Activated CD4-positive, alpha-beta T cell treated with anti-CD3 and anti-CD28 coated beads, Interleukin-2, amount 50 U/mL, for 48 hours (primary cell): ENCODE measurements at regions not wholly inside any gene's neighbourhood (a gene's known extent, or its start where the extent isn't known, plus 50 kb on each side); places are given as distances from the start of the nearest gene placed in this dataset.
"Not testable (repeated sequence)": the region's sequence is repeated elsewhere in the genome, so short reads cannot be mapped to it uniquely, and the experiment has no call there.

Experiments
- DNase-seq, 2 experiments: peaks; one replicate each; pipeline ENCODE4 v3.0.0-alpha.2; 2020

DNA sequence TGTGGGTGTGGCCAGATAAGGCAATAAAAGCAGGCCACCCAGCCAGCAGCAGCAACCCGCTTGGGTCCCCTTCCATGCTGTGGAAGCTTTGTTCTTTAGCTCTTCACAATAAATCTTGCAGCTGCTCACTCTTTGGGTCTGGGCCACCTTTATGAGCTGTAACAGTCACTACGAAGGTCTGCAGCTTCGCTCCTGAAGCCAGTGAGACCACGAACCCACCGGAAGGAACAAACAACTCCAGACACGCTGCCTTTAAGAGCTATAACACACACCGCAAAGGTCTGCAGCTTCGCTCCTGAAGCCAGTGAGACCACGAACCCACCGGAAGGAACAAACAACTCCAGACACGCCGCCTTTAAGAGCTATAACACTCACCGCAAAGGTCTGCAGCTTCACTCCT, 172.1 kb upstream of the AGTR1 start:
- DNase-seq: not testable (repeated sequence)

DNA sequence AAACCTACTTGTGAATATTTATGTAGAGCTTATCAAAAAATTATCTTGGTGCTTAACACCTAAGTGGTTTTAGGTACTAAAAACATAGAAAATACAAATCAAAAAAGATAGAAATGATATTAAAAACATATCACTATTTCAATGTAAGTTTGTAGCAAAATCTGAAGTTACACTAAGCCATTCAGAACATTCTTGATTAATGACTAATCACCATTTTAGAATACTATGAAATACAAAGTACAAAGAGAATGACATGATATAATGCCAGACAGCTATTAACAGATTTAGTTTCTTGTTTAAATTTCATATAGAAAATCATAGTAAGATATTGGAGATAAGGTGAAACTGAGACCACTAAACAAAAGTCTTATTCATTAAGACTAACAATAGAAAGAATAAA, 169.7 kb upstream of the AGTR1 start:
- DNase-seq: no peak

DNA sequence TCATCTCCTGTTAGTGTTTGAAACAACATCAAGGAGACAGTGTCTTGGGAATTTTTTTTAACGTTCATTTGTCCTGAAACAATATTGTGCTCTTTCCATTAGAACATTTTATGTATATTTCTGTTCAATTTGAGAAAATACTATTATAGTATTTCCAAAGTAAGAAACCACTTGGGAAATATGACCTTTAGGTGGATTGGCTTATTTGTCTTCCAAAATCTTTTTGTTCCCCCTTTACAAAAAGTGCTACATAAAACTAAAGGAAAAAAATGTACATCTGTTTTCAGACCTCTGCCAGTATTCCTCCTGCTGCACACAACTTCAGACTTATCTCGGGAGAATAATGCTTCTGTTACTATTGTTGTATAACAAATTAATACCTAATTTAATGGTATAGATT, 165.9 kb upstream of the AGTR1 start:
- DNase-seq: no peak

DNA sequence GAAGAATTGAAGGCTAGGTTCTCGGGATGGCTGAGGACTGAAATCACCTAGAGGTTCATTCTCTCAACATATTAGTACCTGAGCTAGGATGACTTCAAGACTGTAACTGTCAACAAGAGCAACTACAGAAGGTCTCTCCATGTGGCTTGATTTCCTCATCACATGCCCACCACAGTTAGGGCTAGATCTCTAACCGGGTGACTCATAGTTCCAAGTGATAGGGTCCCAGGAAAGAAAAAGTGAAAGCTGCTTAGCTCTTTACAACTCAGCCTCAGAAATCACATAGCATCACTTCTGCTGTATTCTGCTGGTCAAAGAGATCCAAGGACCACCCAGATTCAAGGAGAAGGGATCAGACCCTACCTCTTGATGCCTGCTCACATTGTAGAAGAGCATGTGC, 165.4 kb upstream of the AGTR1 start:
- no peak for DNase-seq

DNA sequence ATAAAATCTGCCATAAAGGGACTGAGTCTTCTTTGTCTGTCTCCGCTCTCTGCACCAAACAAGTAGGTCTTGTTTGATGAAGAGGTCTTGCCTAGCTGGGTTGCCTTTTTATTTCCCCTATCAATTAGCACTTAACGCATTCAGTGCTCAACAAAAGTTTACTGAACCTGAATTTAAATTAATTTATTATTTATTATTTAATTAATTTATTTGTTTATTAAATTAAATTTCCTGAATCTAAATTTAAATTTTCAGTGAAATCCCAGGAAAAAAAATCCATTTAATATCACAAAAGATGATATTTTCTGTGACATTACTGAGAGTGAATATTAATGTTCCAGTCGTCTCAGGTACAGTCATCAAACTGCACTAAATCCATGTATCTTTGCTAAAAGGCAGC, 164.9 kb upstream of the AGTR1 start:
- no peak for DNase-seq

DNA sequence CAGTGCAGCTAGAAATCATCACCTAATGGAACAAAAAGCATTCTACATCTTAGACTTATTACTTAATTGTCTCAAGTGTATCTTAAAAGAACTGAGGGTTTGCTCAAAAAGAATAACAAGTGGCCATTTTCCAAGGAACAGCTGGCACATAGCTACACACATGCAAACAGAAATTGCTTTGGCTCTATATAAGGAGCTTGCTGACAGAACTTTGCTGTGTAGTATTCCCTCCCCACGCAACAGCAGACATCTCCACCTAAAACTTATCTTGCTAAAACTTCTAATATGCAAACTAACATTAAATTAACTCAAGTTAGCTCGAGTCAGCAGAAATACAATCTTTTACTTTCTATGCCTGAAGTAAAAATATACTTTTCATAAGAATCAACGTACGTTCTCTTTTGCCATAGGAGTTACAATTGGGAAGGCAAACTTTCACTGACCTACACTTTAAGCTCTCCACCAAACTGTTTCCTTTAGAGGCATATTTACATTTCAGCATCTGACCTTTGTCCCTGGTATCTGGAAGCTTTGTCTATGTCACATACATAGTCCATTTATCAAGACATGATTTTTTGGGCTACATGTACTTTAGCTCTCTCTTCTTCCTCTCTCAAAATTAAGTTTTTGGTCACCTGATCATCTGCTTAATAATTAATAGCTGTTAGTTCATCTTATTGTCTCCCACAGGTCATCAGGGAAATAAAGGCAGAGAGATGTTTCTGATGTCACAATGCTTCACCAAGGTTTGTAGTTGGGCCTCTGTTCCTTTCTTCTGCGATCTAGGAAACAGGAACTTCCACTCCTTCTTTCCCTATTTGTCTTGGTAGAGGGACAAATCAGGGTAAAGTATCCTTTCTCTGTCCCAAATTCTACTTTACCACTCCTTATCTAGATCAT, 163.4 kb upstream of the AGTR1 start:
- no peak for DNase-seq

DNA sequence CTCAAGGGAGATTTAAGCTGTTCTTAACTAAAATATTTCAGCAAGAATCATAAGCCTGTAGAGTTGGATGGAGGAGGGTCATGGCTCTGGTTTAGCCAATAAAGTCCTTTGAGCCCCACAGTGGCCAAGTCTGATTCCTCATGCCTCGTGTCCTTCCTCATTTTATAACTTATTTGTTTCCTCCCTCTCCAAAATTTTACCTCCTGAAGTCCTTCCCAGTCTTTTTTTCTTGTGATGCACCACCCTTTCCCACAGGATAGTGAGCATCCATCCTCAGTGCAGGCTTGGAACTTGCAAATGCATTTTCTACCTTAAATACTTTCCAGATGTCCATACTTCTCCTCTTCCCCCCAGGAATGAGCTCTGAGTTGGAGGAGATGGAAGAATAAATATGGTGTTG, 162.7 kb upstream of the AGTR1 start:
- no peak for DNase-seq

DNA sequence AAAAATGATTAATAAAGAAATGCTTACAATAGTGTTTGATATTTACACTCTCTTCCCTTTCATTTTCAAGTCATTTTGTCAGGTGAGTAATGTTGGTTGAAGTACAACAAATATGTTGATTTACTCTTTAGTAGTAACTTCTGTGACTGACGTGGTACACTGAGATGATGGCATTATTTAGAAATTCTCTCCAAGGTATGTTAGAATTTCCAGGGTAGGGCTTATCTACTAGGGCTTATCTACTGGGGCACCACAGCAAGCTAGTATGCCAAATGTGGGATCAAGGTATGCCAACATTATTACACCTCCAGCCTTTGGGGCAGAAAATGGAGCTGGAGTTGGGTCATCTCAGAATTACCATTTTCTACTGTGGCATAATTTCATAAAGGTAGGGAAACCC, 157.4 kb upstream of the AGTR1 start:
- no peak for DNase-seq

DNA sequence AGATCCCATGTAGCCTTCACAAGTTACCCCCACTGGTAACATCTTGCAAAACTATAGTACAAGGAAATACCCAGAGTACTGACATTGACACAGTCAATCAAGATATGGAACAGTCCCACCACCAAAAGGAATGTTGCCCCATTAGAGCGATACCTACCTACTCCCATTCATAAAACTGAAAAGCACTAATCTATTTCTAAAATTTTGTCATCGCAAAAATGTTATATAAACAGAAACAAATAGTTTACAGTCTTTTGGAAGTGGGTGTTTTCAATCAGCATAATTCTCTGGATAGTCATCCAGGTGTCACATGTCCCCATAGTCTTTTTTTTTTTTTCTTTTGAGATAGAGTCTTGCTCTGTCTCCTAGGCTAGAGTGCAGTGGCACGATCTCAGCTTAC, 156.9 kb upstream of the AGTR1 start:
- no peak for DNase-seq

DNA sequence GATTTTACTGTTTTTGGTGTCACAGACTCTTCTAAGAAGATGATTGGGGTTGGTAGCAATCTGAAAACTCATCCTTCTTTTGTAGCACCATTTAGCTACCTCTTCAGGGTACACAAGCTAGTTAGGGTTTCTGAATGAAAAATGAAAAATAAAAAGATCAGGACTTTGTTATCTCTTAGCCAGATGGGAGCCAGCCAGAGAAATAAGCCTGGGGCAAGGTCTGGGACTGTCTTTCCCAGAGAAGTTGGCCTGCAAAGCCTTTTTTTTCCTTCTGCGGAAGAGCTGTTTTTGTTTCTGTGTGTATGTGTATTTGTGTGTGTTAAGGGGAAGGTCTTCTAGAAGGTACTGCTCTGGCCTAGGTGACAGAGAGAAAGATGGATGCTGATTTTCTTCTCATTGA, 150.7 kb upstream of the AGTR1 start:
- no peak for DNase-seq

DNA sequence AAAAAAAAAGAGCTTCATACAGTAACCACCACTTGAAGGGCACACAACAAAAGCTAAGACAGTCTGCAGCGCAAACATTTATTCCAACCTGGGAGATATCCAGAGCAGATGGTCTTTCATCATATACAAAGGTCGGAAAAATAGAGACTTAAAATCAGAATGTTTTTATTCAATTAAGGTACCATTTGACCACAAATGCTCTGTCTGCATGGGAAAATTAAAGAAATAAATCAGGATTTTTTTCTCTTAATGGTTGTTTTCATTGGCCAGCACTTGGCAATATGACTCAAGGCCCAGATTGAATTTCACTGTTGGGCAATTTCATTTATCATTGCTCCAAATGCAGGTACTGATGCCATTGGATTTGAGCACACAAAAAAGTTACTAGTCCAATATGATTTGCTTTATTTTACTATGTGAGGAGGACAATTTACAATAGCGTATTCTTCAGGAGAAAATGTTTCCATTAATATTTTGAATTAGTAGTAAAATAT, 145.9 kb upstream of the AGTR1 start:
- DNase-seq: no peak

DNA sequence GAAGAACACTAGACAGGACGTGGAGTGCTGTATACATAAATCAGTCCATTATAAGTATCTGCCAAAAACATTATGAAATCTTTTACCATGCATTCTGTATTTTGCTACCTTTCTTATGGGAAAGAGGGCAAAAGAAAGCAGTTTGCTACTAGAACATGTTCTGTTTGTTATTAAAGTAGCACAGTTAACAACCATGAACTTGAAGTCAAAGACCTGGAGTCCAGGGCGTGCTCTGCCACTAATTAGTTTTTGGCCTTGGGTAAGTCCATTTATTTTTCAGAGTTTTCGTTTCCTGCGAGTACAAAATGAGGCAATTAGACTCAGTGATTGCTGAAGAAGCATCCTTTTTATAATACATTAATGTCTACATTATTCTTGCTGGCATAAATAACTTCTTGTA, 143.3 kb upstream of the AGTR1 start:
- DNase-seq: no peak

DNA sequence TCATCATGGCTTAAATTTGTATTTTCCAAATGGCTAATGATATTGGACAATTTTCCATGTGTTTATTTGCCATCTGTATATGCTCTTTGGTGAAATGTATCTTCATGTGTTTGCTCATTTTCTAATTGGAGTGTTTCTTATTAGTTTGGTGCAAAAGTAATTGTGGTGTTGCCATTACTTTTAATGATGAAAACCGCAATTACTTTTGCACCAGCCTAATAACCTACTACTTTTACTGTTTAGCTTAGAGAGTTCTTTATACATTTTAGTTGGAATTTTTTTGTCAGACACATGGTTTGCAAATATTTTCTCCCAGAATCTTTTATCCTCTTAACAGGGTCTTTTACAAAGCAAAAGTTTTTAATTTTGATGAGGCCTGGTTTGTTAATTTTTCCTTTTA, 141.0 kb upstream of the AGTR1 start:
- DNase-seq: no peak

DNA sequence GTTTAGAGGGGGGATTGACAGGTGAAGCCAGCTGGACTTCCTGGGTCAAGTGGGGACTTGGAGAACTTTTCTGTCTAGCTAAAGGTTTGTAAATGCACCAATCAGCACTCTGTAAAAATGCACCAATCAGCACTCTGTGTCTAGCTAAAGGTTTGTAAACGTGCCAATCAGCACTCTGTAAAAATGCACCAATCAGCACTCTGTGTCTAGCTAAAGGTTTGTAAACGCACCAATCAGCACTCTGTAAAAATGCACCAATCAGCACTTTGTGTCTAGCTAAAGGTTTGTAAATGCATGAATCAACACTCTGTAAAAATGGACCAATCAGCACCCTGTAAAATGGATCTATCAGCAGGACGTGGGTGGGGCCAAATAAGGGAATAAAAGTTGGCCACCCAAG, 120.1 kb upstream of the AGTR1 start:
- DNase-seq: not testable (repeated sequence)

DNA sequence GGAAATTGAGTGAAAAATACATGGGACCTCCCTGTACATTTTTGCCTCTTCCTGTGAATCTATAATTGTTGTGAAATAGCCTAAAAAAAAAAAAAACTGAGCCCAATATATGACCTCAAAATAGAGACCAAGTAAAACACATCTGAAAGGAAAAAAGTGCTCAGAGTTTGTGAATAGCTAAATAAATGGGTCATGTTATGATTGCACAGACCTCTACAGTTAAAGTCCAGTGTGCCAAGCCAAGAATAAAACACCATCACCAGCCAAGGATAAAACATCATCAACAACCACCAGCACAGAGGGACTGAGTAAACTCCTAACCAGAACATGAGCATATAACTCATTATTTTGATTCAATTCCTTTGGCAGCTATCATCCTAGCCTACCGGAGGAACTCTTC, 115.6 kb upstream of the AGTR1 start:
- DNase-seq: no peak

DNA sequence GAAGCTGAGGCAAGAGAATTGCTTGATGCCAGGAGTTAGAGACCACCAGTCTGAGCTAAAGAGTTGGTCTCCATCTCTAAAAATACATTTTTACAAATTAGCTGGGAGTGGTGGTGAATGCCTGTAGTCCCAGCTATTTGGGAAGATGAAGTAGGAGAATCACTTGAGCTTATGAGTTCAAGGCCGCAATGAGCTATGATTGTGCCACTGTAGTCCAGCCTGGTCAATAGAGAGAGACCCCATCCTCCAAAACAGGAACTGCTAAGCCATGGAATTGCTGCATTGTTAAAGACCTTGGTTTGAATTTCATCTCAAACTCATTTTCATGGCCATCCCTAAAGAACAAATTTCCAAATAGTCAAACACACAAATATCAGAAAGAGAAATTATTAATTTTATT, 113.9 kb upstream of the AGTR1 start:
- DNase-seq: no peak

DNA sequence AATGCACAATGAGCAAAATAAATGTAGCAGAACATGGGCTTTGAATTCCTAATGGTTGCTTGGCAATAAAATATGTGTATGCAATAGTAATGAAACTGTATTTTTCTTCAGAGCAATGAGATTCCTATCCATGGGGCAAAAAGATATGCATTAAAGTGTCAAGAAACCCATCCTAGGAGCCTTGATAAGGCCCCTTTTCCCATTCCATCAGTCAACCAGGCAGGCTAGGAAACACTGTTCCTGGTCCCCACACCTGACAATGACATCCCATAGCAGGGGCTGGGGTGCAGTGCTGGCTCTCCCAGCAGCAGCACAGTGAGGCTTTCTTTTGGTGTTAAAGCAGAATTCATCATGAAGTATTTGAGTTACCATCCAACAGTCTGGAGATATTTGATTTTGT, 113.3 kb upstream of the AGTR1 start:
- no peak for DNase-seq

DNA sequence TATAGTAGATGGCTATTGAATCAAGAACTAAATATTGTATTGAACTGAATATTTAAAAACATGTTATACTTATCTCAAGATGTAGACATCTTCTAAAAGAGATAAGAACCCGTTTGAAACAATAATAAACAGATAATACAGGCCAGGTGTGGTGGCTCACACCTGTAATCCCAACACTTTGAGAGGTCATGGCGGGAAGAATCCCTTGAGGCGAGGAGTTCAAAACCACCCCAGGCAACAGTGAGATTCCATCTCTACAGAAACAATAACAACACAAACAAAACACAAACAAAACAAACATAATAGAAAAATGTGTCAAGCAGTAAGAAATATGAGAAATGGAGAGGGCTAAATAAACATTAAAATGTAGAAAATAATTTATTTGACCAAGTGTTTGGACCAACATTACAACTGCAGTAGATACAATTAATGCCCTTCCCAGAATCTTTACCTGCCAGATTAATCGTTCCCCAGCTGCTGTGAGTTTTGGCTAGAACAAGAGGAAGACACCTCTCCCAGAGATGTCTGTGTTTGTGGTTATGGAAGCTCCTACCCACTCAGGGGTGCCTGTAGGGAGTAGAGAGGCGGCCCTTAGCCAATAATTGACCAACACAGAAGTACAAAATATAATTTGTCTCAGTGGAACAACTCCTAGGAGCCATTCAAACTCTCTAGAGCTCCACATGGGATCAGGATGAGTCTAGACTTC, 111.9 kb upstream of the AGTR1 start:
- no peak for DNase-seq

DNA sequence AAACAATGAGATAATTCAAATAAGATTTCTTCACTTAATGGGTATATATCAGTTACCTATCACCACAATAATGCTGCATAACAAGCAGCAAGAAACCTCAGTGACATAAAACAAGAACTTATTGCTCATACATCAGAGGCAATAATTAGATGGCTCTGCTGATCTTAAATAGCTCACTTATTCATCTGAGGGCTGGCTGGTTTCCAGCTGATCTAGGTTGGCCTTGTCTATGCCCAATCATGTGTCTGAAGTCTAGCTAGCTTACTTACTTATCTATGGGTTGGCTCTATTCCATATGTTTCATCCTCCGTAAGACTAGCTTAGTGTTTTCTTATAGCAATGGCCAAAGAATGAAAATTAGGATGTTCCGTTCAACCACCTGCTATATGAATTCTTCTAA, 109.4 kb upstream of the AGTR1 start:
- DNase-seq: no peak

DNA sequence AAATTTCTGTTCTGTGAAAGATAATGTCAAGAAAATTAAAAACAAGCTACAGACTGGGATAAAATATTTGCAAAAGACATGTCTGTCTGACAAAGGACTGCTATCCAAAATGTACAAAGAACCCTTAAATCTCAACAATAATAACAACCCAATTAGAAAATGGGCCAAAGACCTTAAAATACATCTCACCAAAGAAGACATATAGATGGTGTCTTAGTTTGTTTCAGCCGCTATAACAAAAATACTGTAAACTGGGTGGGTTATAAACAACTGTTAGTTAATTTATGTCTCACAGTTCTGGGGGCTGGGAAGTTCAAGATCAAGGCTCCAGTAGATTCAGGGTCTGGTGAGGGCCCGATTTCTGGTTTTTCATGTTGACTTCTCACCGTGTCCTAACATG, 106.2 kb upstream of the AGTR1 start:
- no peak for DNase-seq

DNA sequence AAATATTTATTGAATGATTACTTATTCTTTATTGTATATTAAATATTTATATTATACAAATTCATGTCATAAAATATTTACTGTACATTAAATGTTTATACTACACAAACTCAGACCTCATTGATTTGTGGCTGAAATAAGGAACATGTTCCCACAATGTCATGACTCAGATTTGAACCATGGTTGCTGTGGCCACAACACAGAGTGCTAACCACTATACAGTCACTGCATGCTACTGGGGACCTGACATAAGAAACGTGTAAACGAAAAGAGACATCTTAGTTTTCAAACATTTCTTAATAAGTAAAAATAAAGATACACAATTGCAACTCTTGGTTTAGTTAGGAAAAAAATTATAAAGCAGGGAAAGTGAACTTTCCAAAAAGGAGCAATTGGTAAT, 99.1 kb upstream of the AGTR1 start:
- DNase-seq: no peak

DNA sequence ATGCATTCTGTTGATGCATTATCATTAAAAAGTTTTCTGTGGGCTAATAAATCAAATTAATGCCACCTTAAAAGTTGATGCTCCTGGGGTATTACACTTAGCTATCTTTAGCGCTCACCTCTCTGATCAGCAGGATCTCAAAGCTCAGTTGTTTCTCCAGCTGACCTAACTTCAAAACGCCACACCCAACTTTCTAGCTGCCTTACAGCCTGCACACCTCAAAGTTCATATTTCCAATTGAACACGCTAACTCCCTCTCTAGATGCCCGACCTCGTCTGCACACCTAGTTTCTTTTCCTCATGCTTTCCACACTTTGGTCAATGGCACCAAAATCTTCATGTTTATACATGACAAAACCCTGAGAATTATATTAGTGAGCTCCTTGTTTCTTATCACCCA, 98.2 kb upstream of the AGTR1 start:
- DNase-seq: no peak

DNA sequence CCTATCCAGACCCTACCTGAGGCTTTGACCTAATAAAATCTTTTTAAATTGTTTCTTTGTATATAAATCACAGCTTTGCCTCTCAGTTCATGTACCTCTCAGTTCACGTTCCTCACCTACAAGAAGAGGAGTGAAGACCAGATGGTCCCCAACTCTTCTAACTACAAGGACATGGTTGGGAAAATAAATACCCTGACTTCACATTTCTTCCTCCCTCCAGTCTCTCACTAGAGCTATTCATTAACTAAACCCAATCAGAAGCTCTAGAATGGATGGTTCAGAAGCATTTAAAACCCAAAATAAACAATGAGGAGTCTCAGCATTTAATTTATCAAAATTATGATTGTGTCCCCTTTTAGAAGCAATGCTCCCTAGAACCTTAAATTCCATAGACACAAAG, 97.3 kb upstream of the AGTR1 start:
- DNase-seq: no peak
